ENCODE measurements at regions not wholly inside any gene's neighbourhood (a gene's known extent, or its start where the extent isn't known, plus 50 kb on each side); places are given as distances from the start of the nearest gene placed in this dataset.

DNA sequence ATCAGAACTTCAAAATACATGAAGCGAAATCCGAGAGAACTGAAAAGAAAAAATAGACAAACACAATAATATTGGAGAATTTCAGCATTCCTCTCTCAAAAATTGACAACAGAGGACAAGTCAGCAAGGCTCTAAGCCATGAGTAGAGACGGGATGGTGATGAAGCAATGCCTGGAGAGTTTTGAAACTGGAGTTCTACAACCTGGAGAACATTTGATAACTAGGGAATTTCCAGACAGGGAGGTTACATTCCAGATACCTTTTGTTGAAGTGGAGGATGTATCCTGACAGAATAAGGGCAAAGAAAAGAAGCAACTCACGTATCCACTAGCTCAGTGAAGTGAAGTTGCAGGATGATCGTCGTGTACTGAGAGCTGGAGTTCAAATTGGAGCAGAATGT lies 291.4 kb downstream of the CTTN start:
- TF ChIP-seq, protein P1, sequence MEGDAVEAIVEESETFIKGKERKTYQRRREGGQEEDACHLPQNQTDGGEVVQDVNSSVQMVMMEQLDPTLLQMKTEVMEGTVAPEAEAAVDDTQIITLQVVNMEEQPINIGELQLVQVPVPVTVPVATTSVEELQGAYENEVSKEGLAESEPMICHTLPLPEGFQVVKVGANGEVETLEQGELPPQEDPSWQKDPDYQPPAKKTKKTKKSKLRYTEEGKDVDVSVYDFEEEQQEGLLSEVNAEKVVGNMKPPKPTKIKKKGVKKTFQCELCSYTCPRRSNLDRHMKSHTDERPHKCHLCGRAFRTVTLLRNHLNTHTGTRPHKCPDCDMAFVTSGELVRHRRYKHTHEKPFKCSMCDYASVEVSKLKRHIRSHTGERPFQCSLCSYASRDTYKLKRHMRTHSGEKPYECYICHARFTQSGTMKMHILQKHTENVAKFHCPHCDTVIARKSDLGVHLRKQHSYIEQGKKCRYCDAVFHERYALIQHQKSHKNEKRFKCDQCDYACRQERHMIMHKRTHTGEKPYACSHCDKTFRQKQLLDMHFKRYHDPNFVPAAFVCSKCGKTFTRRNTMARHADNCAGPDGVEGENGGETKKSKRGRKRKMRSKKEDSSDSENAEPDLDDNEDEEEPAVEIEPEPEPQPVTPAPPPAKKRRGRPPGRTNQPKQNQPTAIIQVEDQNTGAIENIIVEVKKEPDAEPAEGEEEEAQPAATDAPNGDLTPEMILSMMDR (IDR thresholded peaks at IDR 0.05; ENCODE audit: low read depth, low read length): no peak
- no peak for TF ChIP-seq POLR2A (IDR thresholded peaks at IDR 0.05; ENCODE audit: extremely low read depth, insufficient read length)

All from NB4 (cell line).